ENCODE measurements at regions not wholly inside any gene's neighbourhood (a gene's known extent, or its start where the extent isn't known, plus 50 kb on each side); places are given as distances from the start of the nearest gene placed in this dataset.

- TF ChIP-seq CTCF (IDR thresholded peaks at IDR 0.05) (no peak), POLR2A (IDR thresholded peaks at IDR 0.05) (no peak)
Measured at GRCh38 chr15:97091093-97091492, 760.6 kb downstream of the NR2F2 start.

Data from tibial nerve (tissue), 3 donors.